H1 (cell line): ENCODE measurements at regions not wholly inside any gene's neighbourhood (a gene's known extent, or its start where the extent isn't known, plus 50 kb on each side); places are given as distances from the start of the nearest gene placed in this dataset.

Source experiments
- CTCF ChIA-PET: fragments of 300-600 bp; sonication (Branson Sonifier 250); formaldehyde crosslinking; loops from one replicate; lab custom pipeline; 2021; ENCODE audit not compliant: partially characterized antibody; lab: Charles Lee
- POLR2A ChIA-PET: fragments of 300-600 bp; sonication (Branson Sonifier 250); formaldehyde crosslinking; loops from one replicate; lab custom pipeline; 2021; ENCODE audit warnings: inconsistent platforms; ENCODE audit not compliant: partially characterized antibody; lab: Charles Lee
- DNase-seq, 2 experiments: peaks; one replicate each; pipeline versions ENCODE4 v3.0.0 to v3.0.0-alpha.2; 2010 to 2022; ENCODE audit warnings: low spot score in 2 of 2, low read depth in 1 of 2, mixed read lengths in 1 of 2
- FAIRE-seq: peaks from 2 replicates; lab custom pipeline; 2011; peaks lifted over from hg19 to GRCh38; lab: Jason Lieb, UNC
- H2AFZ ChIP-seq: 2 replicates; pipeline ENCODE4 v1.8.1; 2012; ENCODE audit warnings: low read length, inconsistent platforms
- H2AK5ac ChIP-seq: 2 replicates; pipeline ENCODE4 v1.6.1; 2013; ENCODE audit warnings: low read depth, low read length
- H2BK120ac ChIP-seq: replicated peaks from 2 replicates; pipeline ENCODE3; 2013; ENCODE audit warnings: low read depth, low read length, inconsistent platforms
- H2BK12ac ChIP-seq: 2 replicates; pipeline ENCODE4 v1.6.1; 2013; ENCODE audit warnings: low read depth, low read length
- H2BK15ac ChIP-seq: 2 replicates; pipeline ENCODE4 v1.6.1; 2013; ENCODE audit warnings: low read length
- H2BK20ac ChIP-seq: 2 replicates; pipeline ENCODE4 v1.6.1; 2013; ENCODE audit warnings: low read length
- H2BK5ac ChIP-seq: 2 replicates; pipeline ENCODE4 v1.6.1; 2013; ENCODE audit warnings: low read depth, low read length
- H3K14ac ChIP-seq: 2 replicates; pipeline ENCODE4 v1.6.1; 2013; ENCODE audit warnings: inconsistent platforms; ENCODE audit not compliant: insufficient read length
- H3K18ac ChIP-seq: 2 replicates; pipeline ENCODE4 v1.6.1; 2013; ENCODE audit warnings: low read length; ENCODE audit errors: extremely low read depth
- H3K23ac ChIP-seq: 2 replicates; pipeline ENCODE4 v1.6.1; 2013; ENCODE audit warnings: inconsistent platforms; ENCODE audit not compliant: insufficient read length
- H3K23me2 ChIP-seq: 2 replicates; pipeline ENCODE4 v1.6.1; 2013; ENCODE audit warnings: low read depth, low read length
- H3K27ac ChIP-seq: 2 replicates; pipeline ENCODE4 v1.6.1; 2011; ENCODE audit warnings: low read depth, low read length, inconsistent platforms
- H3K27me3 ChIP-seq, 4 experiments: replicated peaks in 1 of 4; 1 replicate in 1 of 4; 2 replicates in 3 of 4; pipeline versions ENCODE4 v1.6.1 to v1.8.1; 2011 to 2013; ENCODE audit warnings: low read length in 3 of 4, mild to moderate bottlenecking in 3 of 4, inconsistent platforms in 2 of 4, mixed read lengths in 2 of 4, moderate library complexity in 1 of 4; ENCODE audit not compliant: control insufficient read depth in 3 of 4, insufficient read depth in 3 of 4; ENCODE audit errors: extremely low read depth in 1 of 4
- H3K36me3 ChIP-seq, 4 experiments: 2 replicates each; pipeline versions ENCODE4 v1.6.1 to v1.8.1; 2011 to 2013; ENCODE audit warnings: mild to moderate bottlenecking in 4 of 4, low read length in 3 of 4, moderate library complexity in 2 of 4, control low read depth in 1 of 4, inconsistent platforms in 1 of 4; ENCODE audit not compliant: insufficient read depth in 4 of 4, control insufficient read depth in 2 of 4
- H3K4ac ChIP-seq: replicated peaks from 2 replicates; pipeline ENCODE3; 2013; ENCODE audit warnings: low read length, low read depth, mixed read lengths, inconsistent platforms; ENCODE audit not compliant: insufficient read length
- H3K4me1 ChIP-seq, 4 experiments: replicated peaks in 1 of 4; 1 replicate in 1 of 4; 2 replicates in 3 of 4; pipeline versions ENCODE4 v1.6.1 to v1.8.1; 2011 to 2013; ENCODE audit warnings: low read length in 3 of 4, inconsistent platforms in 2 of 4, mixed read lengths in 1 of 4; ENCODE audit not compliant: insufficient read depth in 4 of 4, control insufficient read depth in 3 of 4
- H3K4me2 ChIP-seq, 2 experiments: 2 replicates each; pipeline versions ENCODE4 v1.6.1 to v1.8.1; 2011 to 2013; ENCODE audit warnings: low read depth in 2 of 2, low read length in 2 of 2, control low read depth in 1 of 2, inconsistent platforms in 1 of 2, mild to moderate bottlenecking in 1 of 2; ENCODE audit not compliant: insufficient read depth in 1 of 2
- H3K4me3 ChIP-seq, 4 experiments: fragments of 200-600, 300-600 bp in 1 of 4; sonication (generic), shearing (Covaris generic), sonication (Bioruptor Twin) in 1 of 4; 2 replicates each; pipeline versions ENCODE4 v1.5.1 to v1.8.1; 2011 to 2016; ENCODE audit warnings: low read length in 4 of 4, low read depth in 3 of 4, control low read depth in 2 of 4, inconsistent platforms in 2 of 4, mild to moderate bottlenecking in 2 of 4, mixed read lengths in 1 of 4, moderate library complexity in 1 of 4; ENCODE audit not compliant: insufficient read depth in 2 of 4; ENCODE audit errors: extremely low read depth in 1 of 4
- H3K56ac ChIP-seq: replicated peaks from 2 replicates; pipeline ENCODE3; 2013; ENCODE audit warnings: low read depth, mild to moderate bottlenecking, mixed read lengths, low read length, inconsistent platforms; ENCODE audit not compliant: insufficient read length
- H3K79me1 ChIP-seq: 2 replicates; pipeline ENCODE4 v1.6.1; 2013; ENCODE audit warnings: low read depth, low read length, control low read depth
- H3K79me2 ChIP-seq, 2 experiments: 2 replicates each; pipeline versions ENCODE4 v1.6.1 to v1.8.1; 2012 to 2013; ENCODE audit warnings: low read length in 2 of 2, mild to moderate bottlenecking in 2 of 2, inconsistent platforms in 1 of 2; ENCODE audit not compliant: insufficient read depth in 2 of 2, control insufficient read depth in 1 of 2
- H3K9ac ChIP-seq, 4 experiments: replicated peaks in 1 of 4; 1 replicate in 1 of 4; 2 replicates in 3 of 4; pipeline versions ENCODE4 v1.6.1 to v1.8.1; 2011 to 2013; ENCODE audit warnings: low read depth in 3 of 4, low read length in 3 of 4, control low read depth in 2 of 4, mild to moderate bottlenecking in 2 of 4, moderate library complexity in 2 of 4, inconsistent platforms in 1 of 4; ENCODE audit errors: extremely low read depth in 1 of 4
- H3K9me3 ChIP-seq, 2 experiments: 2 replicates each; pipeline versions ENCODE4 v1.6.1 to v1.8.1; 2012 to 2013; ENCODE audit warnings: mild to moderate bottlenecking in 2 of 2, moderate library complexity in 2 of 2, control low read depth in 1 of 2, inconsistent platforms in 1 of 2, low read depth in 1 of 2, low read length in 1 of 2, mixed read lengths in 1 of 2; ENCODE audit not compliant: insufficient read depth in 2 of 2
- H4K20me1 ChIP-seq, 2 experiments: replicated peaks in 1 of 2; 2 replicates each; pipeline versions ENCODE3 to v1.8.1; 2011 to 2013; ENCODE audit warnings: inconsistent platforms in 2 of 2, low read length in 2 of 2, mild to moderate bottlenecking in 1 of 2; ENCODE audit not compliant: insufficient read depth in 2 of 2, control insufficient read depth in 1 of 2
- H4K5ac ChIP-seq: 2 replicates; pipeline ENCODE4 v1.6.1; 2013; ENCODE audit warnings: low read length, low read depth, mixed read lengths, inconsistent platforms; ENCODE audit not compliant: insufficient read length
- H4K8ac ChIP-seq: 2 replicates; pipeline ENCODE4 v1.8.0; 2013; ENCODE audit warnings: mild to moderate bottlenecking, moderate library complexity, low read length, inconsistent platforms; ENCODE audit not compliant: insufficient read depth; ENCODE audit errors: extremely low read depth
- H4K91ac ChIP-seq: replicated peaks from 2 replicates; pipeline ENCODE3; 2013; ENCODE audit warnings: low read length, mixed read lengths, inconsistent platforms; ENCODE audit not compliant: insufficient read length
- NRF1 ChIP-seq: IDR thresholded peaks from 2 replicates; pipeline ENCODE4 v1.6.1; 2011; ENCODE audit warnings: mild to moderate bottlenecking, low read depth, low read length, improper control_type of control experiment
- WGBS, 2 experiments: shearing (Covaris generic) in 1 of 2; methylation state at CpG; one replicate each; pipeline versions ENCODE4 v1.1.6 to v1.1.7; 2013 to 2015; ENCODE audit warnings: low lambda C conversion rate in 2 of 2, mixed read lengths in 2 of 2, inconsistent platforms in 1 of 2, low coverage in 1 of 2, missing lambda C conversion rate in 1 of 2; ENCODE audit not compliant: insufficient replicate concordance in 2 of 2, insufficient coverage in 1 of 2, insufficient read length in 1 of 2; ENCODE audit errors: extremely low coverage in 1 of 2, missing lambda C conversion rate in 1 of 2; 5-methylcytosine and 5-hydroxymethylcytosine counted together

- Histone ChIP-seq H2BK120ac (no peak overlapping the region), H3K14ac (no peak overlapping the region), H4K91ac (no peak overlapping the region), H2AK5ac (no peak overlapping the region), H3K27ac (no peak overlapping the region), H2BK15ac (no peak overlapping the region), H3K4me2 (no peak overlapping the region), H3K79me1 (no peaks in the 10 kb centered on the region), H2AFZ (0 out of 2 replicates have a peak overlapping the region, but pooled peaks have one; percentile 13), H3K27me3 (no peaks in the 10 kb centered on the region), H3K9ac (no peak overlapping the region), H4K20me1 (no peaks in the 10 kb centered on the region), H3K4ac (no peak overlapping the region), H2BK5ac (no peak overlapping the region), H3K4me3 (no peak overlapping the region), H2BK20ac (no peak overlapping the region), H3K4me1 (no peaks in the 10 kb centered on the region), H4K8ac (no peak overlapping the region), H4K5ac (no peak overlapping the region), H3K56ac (no peak overlapping the region), H2BK12ac (no peak overlapping the region), H3K9me3 (no peaks in the 10 kb centered on the region), H3K23me2 (no peaks in the 10 kb centered on the region), H3K36me3 (no peaks in the 10 kb centered on the region), H3K18ac (no peak overlapping the region), H3K23ac (no peak overlapping the region), H3K79me2 (no peaks in the 10 kb centered on the region)
- no peak for TF ChIP-seq NRF1
- WGBS, 2 experiments: 92 to 100% methylated on average over 1 to 7 of the region's 7 CpGs
- CTCF ChIA-PET: interaction anchor here (1.2 to 2.0 kb wide), 2 partner anchors 74 to 100 kb away, joined by 5 to 7 read pairs; no protein-coding TSS in a partner anchor
- POLR2A ChIA-PET: no interaction called here
- DNase-seq (no peak), FAIRE-seq (no peak)
Measured at GRCh38 chr5:144042156-144042555, 128.3 kb downstream of the YIPF5 start.
